GM12878 (cell line): ENCODE measurements at regions not wholly inside any gene's neighbourhood (a gene's known extent, or its start where the extent isn't known, plus 50 kb on each side); places are given as distances from the start of the nearest gene placed in this dataset.

Source experiments
- JUND ChIP-seq: IDR thresholded peaks from 2 replicates; pipeline ENCODE4 v1.6.1; 2012; ENCODE audit warnings: low read depth, mild to moderate bottlenecking, low read length, improper control_type of control experiment, moderate library complexity
- KLF5 ChIP-seq: fragments of 450-650 bp; IDR thresholded peaks from 2 replicates; pipeline ENCODE4 v1.6.1; 2014; ENCODE audit warnings: mild to moderate bottlenecking; ENCODE audit not compliant: partially characterized antibody
- MEF2A ChIP-seq: IDR thresholded peaks from 2 replicates; pipeline ENCODE4 v1.6.1; 2011; ENCODE audit warnings: low read depth, mild to moderate bottlenecking, low read length, moderate library complexity; ENCODE audit not compliant: insufficient read depth
- MEF2B ChIP-seq: fragments of 450-650 bp; IDR thresholded peaks from 2 replicates; pipeline ENCODE4 v1.6.1; 2018; ENCODE audit warnings: mild to moderate bottlenecking, moderate library complexity; ENCODE audit not compliant: partially characterized antibody, poor library complexity, severe bottlenecking
- POLR2AphosphoS5 ChIP-seq: IDR thresholded peaks from 2 replicates; pipeline ENCODE4 v1.6.1; 2011; ENCODE audit warnings: mild to moderate bottlenecking, low read length, inconsistent platforms
- SMARCA5 ChIP-seq: fragments of 450-650 bp; IDR thresholded peaks from 2 replicates; pipeline ENCODE4 v1.6.1; 2017; ENCODE audit warnings: mild to moderate bottlenecking
- ZNF24 ChIP-seq: fragments of 450-650 bp; IDR thresholded peaks from 2 replicates; pipeline ENCODE4 v1.6.1; 2017; ENCODE audit warnings: antibody characterized with exemption, mild to moderate bottlenecking
- TF ChIP-seq, protein P1 (sequence below): fragments of 450-650 bp; formaldehyde crosslinking; IDR thresholded peaks from 2 replicates; pipeline ENCODE4 v1.5.0; 2022; ENCODE audit warnings: mild to moderate bottlenecking, missing genetic modification characterization
- TF ChIP-seq, protein P2 (sequence below): IDR thresholded peaks from 2 replicates; pipeline ENCODE4 v1.6.1; 2011; ENCODE audit warnings: borderline replicate concordance, low read depth, mild to moderate bottlenecking, moderate library complexity, low read length; ENCODE audit not compliant: insufficient read depth, poor library complexity, severe bottlenecking
- TF ChIP-seq, protein P3 (sequence below): IDR thresholded peaks from 2 replicates; pipeline ENCODE4 v1.6.1; 2012; ENCODE audit warnings: improper control_type of control experiment, low read depth, low read length; ENCODE audit not compliant: insufficient replicate concordance

DNA sequence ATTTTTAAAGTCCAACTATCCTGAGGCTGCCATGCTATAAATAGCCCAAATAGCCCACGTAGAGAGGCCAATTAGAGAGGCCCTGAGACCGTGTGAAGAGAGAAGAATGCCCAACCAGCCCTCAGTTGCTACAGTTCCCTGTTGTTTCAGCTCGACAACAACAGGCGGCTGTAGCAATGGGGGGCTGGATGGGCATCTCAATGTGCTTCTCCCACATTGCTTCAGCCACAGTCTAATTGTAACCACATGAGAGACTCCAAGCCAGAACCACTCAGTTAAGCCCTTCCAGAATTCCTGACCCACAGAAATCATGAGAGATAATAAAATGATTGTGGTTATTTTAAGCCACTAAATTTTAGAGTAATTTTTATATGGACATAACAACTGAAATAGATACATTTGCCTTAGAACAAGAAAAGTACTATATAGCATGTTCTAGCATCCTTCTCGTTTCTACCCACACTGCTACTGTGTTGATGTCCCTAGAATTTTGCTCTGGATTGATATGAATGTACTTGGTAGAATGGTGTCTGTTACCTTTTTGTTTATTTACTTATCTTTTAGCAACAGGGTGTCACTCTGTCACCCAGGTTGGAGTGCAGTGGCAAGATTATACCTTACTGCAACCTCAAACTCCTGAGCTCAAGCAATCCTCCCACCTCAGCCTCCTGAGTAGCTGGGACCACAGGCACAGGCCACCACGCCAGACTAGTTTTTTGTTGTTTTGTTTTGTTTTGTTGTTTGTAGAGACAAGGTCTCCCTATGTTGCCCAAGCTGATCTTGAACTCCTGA lies 436.4 kb downstream of the BCOR start (continued):
- TF ChIP-seq, protein P1, sequence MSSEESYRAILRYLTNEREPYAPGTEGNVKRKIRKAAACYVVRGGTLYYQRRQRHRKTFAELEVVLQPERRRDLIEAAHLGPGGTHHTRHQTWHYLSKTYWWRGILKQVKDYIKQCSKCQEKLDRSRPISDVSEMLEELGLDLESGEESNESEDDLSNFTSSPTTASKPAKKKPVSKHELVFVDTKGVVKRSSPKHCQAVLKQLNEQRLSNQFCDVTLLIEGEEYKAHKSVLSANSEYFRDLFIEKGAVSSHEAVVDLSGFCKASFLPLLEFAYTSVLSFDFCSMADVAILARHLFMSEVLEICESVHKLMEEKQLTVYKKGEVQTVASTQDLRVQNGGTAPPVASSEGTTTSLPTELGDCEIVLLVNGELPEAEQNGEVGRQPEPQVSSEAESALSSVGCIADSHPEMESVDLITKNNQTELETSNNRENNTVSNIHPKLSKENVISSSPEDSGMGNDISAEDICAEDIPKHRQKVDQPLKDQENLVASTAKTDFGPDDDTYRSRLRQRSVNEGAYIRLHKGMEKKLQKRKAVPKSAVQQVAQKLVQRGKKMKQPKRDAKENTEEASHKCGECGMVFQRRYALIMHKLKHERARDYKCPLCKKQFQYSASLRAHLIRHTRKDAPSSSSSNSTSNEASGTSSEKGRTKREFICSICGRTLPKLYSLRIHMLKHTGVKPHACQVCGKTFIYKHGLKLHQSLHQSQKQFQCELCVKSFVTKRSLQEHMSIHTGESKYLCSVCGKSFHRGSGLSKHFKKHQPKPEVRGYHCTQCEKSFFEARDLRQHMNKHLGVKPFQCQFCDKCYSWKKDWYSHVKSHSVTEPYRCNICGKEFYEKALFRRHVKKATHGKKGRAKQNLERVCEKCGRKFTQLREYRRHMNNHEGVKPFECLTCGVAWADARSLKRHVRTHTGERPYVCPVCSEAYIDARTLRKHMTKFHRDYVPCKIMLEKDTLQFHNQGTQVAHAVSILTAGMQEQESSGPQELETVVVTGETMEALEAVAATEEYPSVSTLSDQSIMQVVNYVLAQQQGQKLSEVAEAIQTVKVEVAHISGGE (CRISPR knock-in tag) = no peak
- TF ChIP-seq KLF5 (no peak), ZNF24 (no peak), SMARCA5 (no peak), MEF2A (no peak), POLR2AphosphoS5 (no peak), JUND (no peak), MEF2B (no peak)
- TF ChIP-seq, protein P2, sequence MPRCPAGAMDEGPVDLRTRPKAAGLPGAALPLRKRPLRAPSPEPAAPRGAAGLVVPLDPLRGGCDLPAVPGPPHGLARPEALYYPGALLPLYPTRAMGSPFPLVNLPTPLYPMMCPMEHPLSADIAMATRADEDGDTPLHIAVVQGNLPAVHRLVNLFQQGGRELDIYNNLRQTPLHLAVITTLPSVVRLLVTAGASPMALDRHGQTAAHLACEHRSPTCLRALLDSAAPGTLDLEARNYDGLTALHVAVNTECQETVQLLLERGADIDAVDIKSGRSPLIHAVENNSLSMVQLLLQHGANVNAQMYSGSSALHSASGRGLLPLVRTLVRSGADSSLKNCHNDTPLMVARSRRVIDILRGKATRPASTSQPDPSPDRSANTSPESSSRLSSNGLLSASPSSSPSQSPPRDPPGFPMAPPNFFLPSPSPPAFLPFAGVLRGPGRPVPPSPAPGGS = no peak
- TF ChIP-seq, protein P3, sequence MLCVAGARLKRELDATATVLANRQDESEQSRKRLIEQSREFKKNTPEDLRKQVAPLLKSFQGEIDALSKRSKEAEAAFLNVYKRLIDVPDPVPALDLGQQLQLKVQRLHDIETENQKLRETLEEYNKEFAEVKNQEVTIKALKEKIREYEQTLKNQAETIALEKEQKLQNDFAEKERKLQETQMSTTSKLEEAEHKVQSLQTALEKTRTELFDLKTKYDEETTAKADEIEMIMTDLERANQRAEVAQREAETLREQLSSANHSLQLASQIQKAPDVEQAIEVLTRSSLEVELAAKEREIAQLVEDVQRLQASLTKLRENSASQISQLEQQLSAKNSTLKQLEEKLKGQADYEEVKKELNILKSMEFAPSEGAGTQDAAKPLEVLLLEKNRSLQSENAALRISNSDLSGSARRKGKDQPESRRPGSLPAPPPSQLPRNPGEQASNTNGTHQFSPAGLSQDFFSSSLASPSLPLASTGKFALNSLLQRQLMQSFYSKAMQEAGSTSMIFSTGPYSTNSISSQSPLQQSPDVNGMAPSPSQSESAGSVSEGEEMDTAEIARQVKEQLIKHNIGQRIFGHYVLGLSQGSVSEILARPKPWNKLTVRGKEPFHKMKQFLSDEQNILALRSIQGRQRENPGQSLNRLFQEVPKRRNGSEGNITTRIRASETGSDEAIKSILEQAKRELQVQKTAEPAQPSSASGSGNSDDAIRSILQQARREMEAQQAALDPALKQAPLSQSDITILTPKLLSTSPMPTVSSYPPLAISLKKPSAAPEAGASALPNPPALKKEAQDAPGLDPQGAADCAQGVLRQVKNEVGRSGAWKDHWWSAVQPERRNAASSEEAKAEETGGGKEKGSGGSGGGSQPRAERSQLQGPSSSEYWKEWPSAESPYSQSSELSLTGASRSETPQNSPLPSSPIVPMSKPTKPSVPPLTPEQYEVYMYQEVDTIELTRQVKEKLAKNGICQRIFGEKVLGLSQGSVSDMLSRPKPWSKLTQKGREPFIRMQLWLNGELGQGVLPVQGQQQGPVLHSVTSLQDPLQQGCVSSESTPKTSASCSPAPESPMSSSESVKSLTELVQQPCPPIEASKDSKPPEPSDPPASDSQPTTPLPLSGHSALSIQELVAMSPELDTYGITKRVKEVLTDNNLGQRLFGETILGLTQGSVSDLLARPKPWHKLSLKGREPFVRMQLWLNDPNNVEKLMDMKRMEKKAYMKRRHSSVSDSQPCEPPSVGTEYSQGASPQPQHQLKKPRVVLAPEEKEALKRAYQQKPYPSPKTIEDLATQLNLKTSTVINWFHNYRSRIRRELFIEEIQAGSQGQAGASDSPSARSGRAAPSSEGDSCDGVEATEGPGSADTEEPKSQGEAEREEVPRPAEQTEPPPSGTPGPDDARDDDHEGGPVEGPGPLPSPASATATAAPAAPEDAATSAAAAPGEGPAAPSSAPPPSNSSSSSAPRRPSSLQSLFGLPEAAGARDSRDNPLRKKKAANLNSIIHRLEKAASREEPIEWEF = no peak
- TF ChIP-seq, all 136 proteins: peak for 0
